ENCODE measurements at regions not wholly inside any gene's neighbourhood (a gene's known extent, or its start where the extent isn't known, plus 50 kb on each side); places are given as distances from the start of the nearest gene placed in this dataset.

DNA sequence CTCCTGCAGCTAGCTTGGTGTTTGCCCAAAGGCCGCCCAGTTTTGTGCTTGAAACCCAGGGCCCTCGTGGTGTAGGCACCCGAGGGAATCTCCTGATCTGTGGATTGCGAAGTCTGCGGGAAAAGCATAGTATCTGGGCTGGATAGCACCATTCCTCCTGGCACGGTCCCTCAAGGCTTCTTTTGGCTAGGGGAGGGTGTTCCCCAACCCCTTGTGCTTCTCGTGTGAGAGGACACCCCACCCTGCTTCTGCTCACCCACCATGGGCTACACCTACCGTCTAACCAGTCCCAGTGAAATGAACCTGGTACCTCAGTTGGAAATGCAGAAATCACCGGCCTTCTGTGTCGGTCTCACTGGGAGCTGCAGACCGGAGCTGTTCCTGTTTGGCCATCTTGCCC is 403.5 kb downstream of the USP25 start:
- TF ChIP-seq EZH2phosphoT487 (IDR thresholded peaks at IDR 0.05; ENCODE audit: low read depth): no peak
- TF ChIP-seq, protein P1, sequence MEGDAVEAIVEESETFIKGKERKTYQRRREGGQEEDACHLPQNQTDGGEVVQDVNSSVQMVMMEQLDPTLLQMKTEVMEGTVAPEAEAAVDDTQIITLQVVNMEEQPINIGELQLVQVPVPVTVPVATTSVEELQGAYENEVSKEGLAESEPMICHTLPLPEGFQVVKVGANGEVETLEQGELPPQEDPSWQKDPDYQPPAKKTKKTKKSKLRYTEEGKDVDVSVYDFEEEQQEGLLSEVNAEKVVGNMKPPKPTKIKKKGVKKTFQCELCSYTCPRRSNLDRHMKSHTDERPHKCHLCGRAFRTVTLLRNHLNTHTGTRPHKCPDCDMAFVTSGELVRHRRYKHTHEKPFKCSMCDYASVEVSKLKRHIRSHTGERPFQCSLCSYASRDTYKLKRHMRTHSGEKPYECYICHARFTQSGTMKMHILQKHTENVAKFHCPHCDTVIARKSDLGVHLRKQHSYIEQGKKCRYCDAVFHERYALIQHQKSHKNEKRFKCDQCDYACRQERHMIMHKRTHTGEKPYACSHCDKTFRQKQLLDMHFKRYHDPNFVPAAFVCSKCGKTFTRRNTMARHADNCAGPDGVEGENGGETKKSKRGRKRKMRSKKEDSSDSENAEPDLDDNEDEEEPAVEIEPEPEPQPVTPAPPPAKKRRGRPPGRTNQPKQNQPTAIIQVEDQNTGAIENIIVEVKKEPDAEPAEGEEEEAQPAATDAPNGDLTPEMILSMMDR (IDR thresholded peaks at IDR 0.05; ENCODE audit: low read depth, low read length): no peak
